Transverse colon (tissue), 4 donors: ENCODE measurements at regions not wholly inside any gene's neighbourhood (a gene's known extent, or its start where the extent isn't known, plus 50 kb on each side); places are given as distances from the start of the nearest gene placed in this dataset.
"Not testable (repeated sequence)": the region's sequence is repeated elsewhere in the genome, so short reads cannot be mapped to it uniquely, and the experiment has no call there.

Experiments used
- DNase-seq: peaks from one replicate; pipeline ENCODE4 v3.0.0-alpha.2; 2019
- H3K27ac ChIP-seq, 4 donors: fragments of 200-600 bp; sonication (generic); 2 replicates each; pipeline ENCODE4 v1.5.1; 2016 to 2018; ENCODE audit warnings: inconsistent platforms in 4 of 4
- H3K27me3 ChIP-seq: fragments of 200-600 bp; sonication (generic); 2 replicates; pipeline ENCODE4 v1.5.1; 2017; ENCODE audit warnings: inconsistent platforms
- H3K36me3 ChIP-seq, 4 donors: fragments of 200-600 bp; sonication (generic); 2 replicates each; pipeline ENCODE4 v1.5.1; 2017 to 2019; ENCODE audit warnings: inconsistent platforms in 4 of 4
- H3K4me1 ChIP-seq, 4 donors: fragments of 200-600 bp; sonication (generic); 2 replicates each; pipeline ENCODE4 v1.5.1; 2017 to 2020; ENCODE audit warnings: inconsistent platforms in 4 of 4
- H3K4me3 ChIP-seq, 4 donors: fragments of 200-600 bp; sonication (generic); 1 replicate in 1 of 4; 2 replicates in 3 of 4; pipeline versions ENCODE4 v1.5.1 to v1.6.1; 2017 to 2019; ENCODE audit warnings: inconsistent platforms in 4 of 4
- H3K9me3 ChIP-seq, 2 donors: fragments of 200-600 bp; sonication (generic); 2 replicates each; pipeline ENCODE4 v1.5.1; 2017 to 2019; ENCODE audit warnings: inconsistent platforms in 2 of 2
- CTCF ChIP-seq, 5 experiments: fragments of 200-600 bp in 3 of 5; fragments of 450-650 bp in 2 of 5; sonication (generic) in 3 of 5; IDR thresholded peaks; 1 replicate in 2 of 5; 2 replicates in 3 of 5; pipeline ENCODE4 v1.5.1; 2016 to 2017; ENCODE audit warnings: antibody characterized with exemption in 5 of 5, inconsistent platforms in 3 of 5, mild to moderate bottlenecking in 2 of 5, moderate library complexity in 1 of 5
- EP300 ChIP-seq: sonication (generic); formaldehyde crosslinking; IDR thresholded peaks from one replicate; pipeline ENCODE4 v1.6.1; 2017; ENCODE audit warnings: antibody characterized with exemption, low read depth
- POLR2A ChIP-seq: fragments of 450-650 bp; IDR thresholded peaks from one replicate; pipeline ENCODE4 v1.6.1; 2016; ENCODE audit warnings: antibody characterized with exemption, mild to moderate bottlenecking, moderate library complexity
- POLR2AphosphoS5 ChIP-seq, 3 donors: sonication (generic); formaldehyde crosslinking; IDR thresholded peaks; one replicate each; pipeline ENCODE4 v1.6.1; 2016; ENCODE audit warnings: antibody characterized with exemption in 3 of 3
- WGBS, 2 donors: methylation state at CpG; one replicate each; pipeline ENCODE4 v1.1.5; 2018; ENCODE audit warnings: low coverage in 1 of 2; 5-methylcytosine and 5-hydroxymethylcytosine counted together
- in situ Hi-C, 4 donors: fragments of 200-750 bp; cut with MboI; loops; one replicate each; pipeline versions ENCODE4 v1.15.0 to v1.15.1; 2017; ENCODE audit warnings: low sequenced_read_pairs in 3 of 4, low pct_ligation_motif_present in 1 of 4, low pct_unique_long_range_greater_than_20kb in 1 of 4
- intact Hi-C: fragments of 100-400 bp; cut with DNase I; formaldehyde crosslinking; loops from one replicate; pipeline ENCODE4 v1.15.1; 2023; ENCODE audit warnings: low total_unique reads

- Histone ChIP-seq H3K36me3 (no peaks in the 10 kb centered on the region), H3K9me3 (no peaks in the 10 kb centered on the region), H3K4me3 (no peak overlapping the region), H3K4me1 (peaks cover 0 to 6% (median 0%) of the 10 kb centered on the region in 4 donors), H3K27me3 (no peaks in the 10 kb centered on the region), H3K27ac (peak overlapping the region in 2 of 4 donors; percentile 35 to 40)
- intact Hi-C loops (no loop called here), in situ Hi-C loops (no loop called here)
- TF ChIP-seq CTCF (IDR thresholded peaks at IDR 0.05) (no peak), POLR2A (no peak), POLR2AphosphoS5 (IDR thresholded peaks at IDR 0.05) (no peak), EP300 (no peak)
- no peak for DNase-seq
Observed at GRCh38 chr7:16369855-16370254, 51.5 kb downstream of the CRPPA start.

- peak overlapping the region in 2 of 4 donors; percentile 35 to 40 for H3K27ac ChIP-seq
- in situ Hi-C loops, intact Hi-C loops, H3K9me3 ChIP-seq, H3K4me3 ChIP-seq, H3K27me3 ChIP-seq, H3K36me3 ChIP-seq, H3K4me1 ChIP-seq, DNase-seq: not testable (repeated sequence)
- WGBS, 2 donors: 56 to 62% methylated on average over 2 of the region's 2 CpGs
Observed at GRCh38 chr7:16369309-16369708, 52.0 kb downstream of the CRPPA start.

GRCh38 chr7:16368885-16369284, 52.5 kb downstream of the CRPPA start:
- no peak for TF ChIP-seq POLR2A
- TF ChIP-seq EP300: no peak
- TF ChIP-seq CTCF (IDR thresholded peaks at IDR 0.05): no peak
- TF ChIP-seq POLR2AphosphoS5 (IDR thresholded peaks at IDR 0.05): no peak
- Histone ChIP-seq H3K36me3 (no peaks in the 10 kb centered on the region), H3K9me3 (no peaks in the 10 kb centered on the region), H3K27me3 (no peaks in the 10 kb centered on the region), H3K4me3 (no peak overlapping the region), H3K4me1 (peaks cover 0 to 6% (median 0%) of the 10 kb centered on the region in 4 donors), H3K27ac (peak overlapping the region in 2 of 4 donors; percentile 35 to 40)
- intact Hi-C loops (no loop called here), in situ Hi-C loops (no loop called here)
- 60 to 78% methylated on average over 1 to 3 of the region's 3 CpGs for WGBS, 2 donors
- no peak for DNase-seq

GRCh38 chr7:16367115-16367514, 54.2 kb downstream of the CRPPA start:
- Histone ChIP-seq H3K4me1 (peaks cover 0 to 6% (median 0%) of the 10 kb centered on the region in 4 donors), H3K36me3 (no peaks in the 10 kb centered on the region), H3K27ac (no peak overlapping the region), H3K9me3 (no peaks in the 10 kb centered on the region), H3K27me3 (no peaks in the 10 kb centered on the region), H3K4me3 (no peak overlapping the region)
- no peak for DNase-seq
- intact Hi-C loops: no loop called here
- in situ Hi-C loops: no loop called here
- TF ChIP-seq CTCF (IDR thresholded peaks at IDR 0.05) (no peak), EP300 (no peak), POLR2AphosphoS5 (IDR thresholded peaks at IDR 0.05) (no peak), POLR2A (no peak)
- 69 to 80% methylated on average over 1 of the region's 1 CpG for WGBS, 2 donors

- no peaks in the 10 kb centered on the region for H3K9me3 ChIP-seq
- in situ Hi-C loops: no loop called here
- no peaks in the 10 kb centered on the region for H3K27me3 ChIP-seq
- H3K27ac ChIP-seq: no peak overlapping the region
- peaks cover 0 to 6% (median 0%) of the 10 kb centered on the region in 4 donors for H3K4me1 ChIP-seq
- no peak for DNase-seq
- no peak for TF ChIP-seq POLR2AphosphoS5 (IDR thresholded peaks at IDR 0.05)
- no peak for TF ChIP-seq EP300
- no peak for TF ChIP-seq POLR2A
- no peak for TF ChIP-seq CTCF (IDR thresholded peaks at IDR 0.05)
- intact Hi-C loops: no loop called here
- no peak overlapping the region for H3K4me3 ChIP-seq
- no peaks in the 10 kb centered on the region for H3K36me3 ChIP-seq
- 75 to 77% methylated on average over 3 of the region's 3 CpGs for WGBS, 2 donors
Observed at GRCh38 chr7:16365952-16366351, 55.4 kb downstream of the CRPPA start.
